ENCODE measurements at regions not wholly inside any gene's neighbourhood (a gene's known extent, or its start where the extent isn't known, plus 50 kb on each side); places are given as distances from the start of the nearest gene placed in this dataset.

GRCh38 chr7:17674943-17675608 is 265.2 kb downstream of the SNX13 start:
- no peak for FAIRE-seq
- 53 to 73% (median 62%) methylated on average over 5 of the region's 5 CpGs for WGBS, 3 donors
- Histone ChIP-seq H3K27me3 (ENCODE audit: control insufficient read depth in 3 of 3, insufficient read depth in 3 of 3, low read length in 3 of 3) (no peaks in the 10 kb centered on the region), H3K9me3 (ENCODE audit: control insufficient read depth in 2 of 2, insufficient read depth in 1 of 2, low read depth in 1 of 2, low read length in 1 of 2) (no peaks in the 10 kb centered on the region), H3K4me3 (ENCODE audit: low read depth in 1 of 3, low read length in 3 of 3) (no peak overlapping the region), H3K4me1 (ENCODE audit: control insufficient read depth in 3 of 3, insufficient read depth in 2 of 3, low read depth in 1 of 3, low read length in 2 of 3) (no peaks in the 10 kb centered on the region), H3K27ac (ENCODE audit: low read depth in 1 of 3, low read length in 2 of 3) (no peak overlapping the region), H3K36me3 (ENCODE audit: control insufficient read depth in 3 of 3, insufficient read depth in 2 of 3, low read depth in 1 of 3, low read length in 3 of 3) (no peaks in the 10 kb centered on the region)
- no peak for DNase-seq

- H3K9me3 ChIP-seq (ENCODE audit: control insufficient read depth in 2 of 2, insufficient read depth in 1 of 2, low read depth in 1 of 2, low read length in 1 of 2) = no peaks in the 10 kb centered on the region
- H3K27me3 ChIP-seq (ENCODE audit: control insufficient read depth in 3 of 3, insufficient read depth in 3 of 3, low read length in 3 of 3) = no peaks in the 10 kb centered on the region
- H3K4me1 ChIP-seq (ENCODE audit: control insufficient read depth in 3 of 3, insufficient read depth in 2 of 3, low read depth in 1 of 3, low read length in 2 of 3) = no peaks in the 10 kb centered on the region
- 73 to 85% (median 78%) methylated on average over 2 of the region's 2 CpGs for WGBS, 3 donors
- no peak for DNase-seq
- H3K36me3 ChIP-seq (ENCODE audit: control insufficient read depth in 3 of 3, insufficient read depth in 2 of 3, low read depth in 1 of 3, low read length in 3 of 3) = no peaks in the 10 kb centered on the region
- no peak for FAIRE-seq
- H3K27ac ChIP-seq (ENCODE audit: low read depth in 1 of 3, low read length in 2 of 3) = no peak overlapping the region
- H3K4me3 ChIP-seq (ENCODE audit: low read depth in 1 of 3, low read length in 3 of 3) = no peak overlapping the region
Observed at GRCh38 chr7:17677408-17677807, 262.9 kb downstream of the SNX13 start.

- no peak overlapping the region for H3K27ac ChIP-seq (ENCODE audit: low read depth in 1 of 3, low read length in 2 of 3)
- WGBS, 3 donors = 90 to 94% (median 93%) methylated on average over 2 of the region's 2 CpGs
- FAIRE-seq = no peak
Observed at GRCh38 chr7:17678896-17679295, 261.4 kb downstream of the SNX13 start.

GRCh38 chr7:17679458-17679857 is 260.8 kb downstream of the SNX13 start:
- no peak overlapping the region for H3K4me3 ChIP-seq (ENCODE audit: low read depth in 1 of 3, low read length in 3 of 3)
- H3K27ac ChIP-seq (ENCODE audit: low read depth in 1 of 3, low read length in 2 of 3) = no peak overlapping the region
- H3K4me1 ChIP-seq (ENCODE audit: control insufficient read depth in 3 of 3, insufficient read depth in 2 of 3, low read depth in 1 of 3, low read length in 2 of 3) = no peaks in the 10 kb centered on the region
- no peaks in the 10 kb centered on the region for H3K36me3 ChIP-seq (ENCODE audit: control insufficient read depth in 3 of 3, insufficient read depth in 2 of 3, low read depth in 1 of 3, low read length in 3 of 3)
- no peaks in the 10 kb centered on the region for H3K27me3 ChIP-seq (ENCODE audit: control insufficient read depth in 3 of 3, insufficient read depth in 3 of 3, low read length in 3 of 3)
- WGBS, 3 donors = 36 to 68% (median 58%) methylated on average over 4 of the region's 4 CpGs
- H3K9me3 ChIP-seq (ENCODE audit: control insufficient read depth in 2 of 2, insufficient read depth in 1 of 2, low read depth in 1 of 2, low read length in 1 of 2) = no peaks in the 10 kb centered on the region
- no peak for DNase-seq
- no peak for FAIRE-seq

More at GRCh38 chr7:17678896-17679295, 261.4 kb downstream of the SNX13 start:
- Histone ChIP-seq H3K36me3 (ENCODE audit: control insufficient read depth in 3 of 3, insufficient read depth in 2 of 3, low read depth in 1 of 3, low read length in 3 of 3) (no peaks in the 10 kb centered on the region), H3K9me3 (ENCODE audit: control insufficient read depth in 2 of 2, insufficient read depth in 1 of 2, low read depth in 1 of 2, low read length in 1 of 2) (no peaks in the 10 kb centered on the region), H3K4me1 (ENCODE audit: control insufficient read depth in 3 of 3, insufficient read depth in 2 of 3, low read depth in 1 of 3, low read length in 2 of 3) (no peaks in the 10 kb centered on the region), H3K4me3 (ENCODE audit: low read depth in 1 of 3, low read length in 3 of 3) (no peak overlapping the region), H3K27me3 (ENCODE audit: control insufficient read depth in 3 of 3, insufficient read depth in 3 of 3, low read length in 3 of 3) (no peaks in the 10 kb centered on the region)
- DNase-seq = no peak

- no peaks in the 10 kb centered on the region for H3K4me1 ChIP-seq (ENCODE audit: control insufficient read depth in 3 of 3, insufficient read depth in 2 of 3, low read depth in 1 of 3, low read length in 2 of 3)
- no peak overlapping the region for H3K4me3 ChIP-seq (ENCODE audit: low read depth in 1 of 3, low read length in 3 of 3)
- H3K9me3 ChIP-seq (ENCODE audit: control insufficient read depth in 2 of 2, insufficient read depth in 1 of 2, low read depth in 1 of 2, low read length in 1 of 2) = peaks cover 0 to 2% of the 10 kb centered on the region in 2 donors
- DNase-seq (no peak), FAIRE-seq (no peak)
- WGBS, 3 donors = 39 to 45% (median 43%) methylated on average over 6 of the region's 6 CpGs
- no peaks in the 10 kb centered on the region for H3K27me3 ChIP-seq (ENCODE audit: control insufficient read depth in 3 of 3, insufficient read depth in 3 of 3, low read length in 3 of 3)
- no peaks in the 10 kb centered on the region for H3K36me3 ChIP-seq (ENCODE audit: control insufficient read depth in 3 of 3, insufficient read depth in 2 of 3, low read depth in 1 of 3, low read length in 3 of 3)
- peak overlapping the region in 1 of 3 donors; percentile 66 for H3K27ac ChIP-seq (ENCODE audit: low read depth in 1 of 3, low read length in 2 of 3)
Observed at GRCh38 chr7:17680026-17680425, 260.3 kb downstream of the SNX13 start.

- 33 to 34% (median 33%) methylated on average over 5 of the region's 5 CpGs for WGBS, 3 donors
Observed at GRCh38 chr7:17680943-17681351, 259.3 kb downstream of the SNX13 start.

GRCh38 chr7:17681965-17682364 is 258.3 kb downstream of the SNX13 start:
- Histone ChIP-seq H3K27ac (ENCODE audit: low read depth in 1 of 3, low read length in 2 of 3) (no peak overlapping the region), H3K36me3 (ENCODE audit: control insufficient read depth in 3 of 3, insufficient read depth in 2 of 3, low read depth in 1 of 3, low read length in 3 of 3) (no peaks in the 10 kb centered on the region), H3K27me3 (ENCODE audit: control insufficient read depth in 3 of 3, insufficient read depth in 3 of 3, low read length in 3 of 3) (no peaks in the 10 kb centered on the region), H3K9me3 (ENCODE audit: control insufficient read depth in 2 of 2, insufficient read depth in 1 of 2, low read depth in 1 of 2, low read length in 1 of 2) (peaks cover 0 to 3% of the 10 kb centered on the region in 2 donors), H3K4me3 (ENCODE audit: low read depth in 1 of 3, low read length in 3 of 3) (no peak overlapping the region), H3K4me1 (ENCODE audit: control insufficient read depth in 3 of 3, insufficient read depth in 2 of 3, low read depth in 1 of 3, low read length in 2 of 3) (no peaks in the 10 kb centered on the region)
- no peak for DNase-seq
- 58 to 79% (median 66%) methylated on average over 4 of the region's 4 CpGs for WGBS, 3 donors
- no peak for FAIRE-seq

More at GRCh38 chr7:17680943-17681351, 259.3 kb downstream of the SNX13 start:
- H3K4me1 ChIP-seq (ENCODE audit: control insufficient read depth in 3 of 3, insufficient read depth in 2 of 3, low read depth in 1 of 3, low read length in 2 of 3) = no peaks in the 10 kb centered on the region
- no peaks in the 10 kb centered on the region for H3K36me3 ChIP-seq (ENCODE audit: control insufficient read depth in 3 of 3, insufficient read depth in 2 of 3, low read depth in 1 of 3, low read length in 3 of 3)
- peaks cover 0 to 3% of the 10 kb centered on the region in 2 donors for H3K9me3 ChIP-seq (ENCODE audit: control insufficient read depth in 2 of 2, insufficient read depth in 1 of 2, low read depth in 1 of 2, low read length in 1 of 2)
- DNase-seq = peak; percentile 28 to 46
- no peak for FAIRE-seq
- H3K27me3 ChIP-seq (ENCODE audit: control insufficient read depth in 3 of 3, insufficient read depth in 3 of 3, low read length in 3 of 3) = no peaks in the 10 kb centered on the region
- no peak overlapping the region for H3K27ac ChIP-seq (ENCODE audit: low read depth in 1 of 3, low read length in 2 of 3)
- H3K4me3 ChIP-seq (ENCODE audit: low read depth in 1 of 3, low read length in 3 of 3) = no peak overlapping the region

GRCh38 chr7:17682586-17682985 is 257.7 kb downstream of the SNX13 start:
- no peaks in the 10 kb centered on the region for H3K4me1 ChIP-seq (ENCODE audit: control insufficient read depth in 3 of 3, insufficient read depth in 2 of 3, low read depth in 1 of 3, low read length in 2 of 3)
- peaks cover 0 to 3% of the 10 kb centered on the region in 2 donors for H3K9me3 ChIP-seq (ENCODE audit: control insufficient read depth in 2 of 2, insufficient read depth in 1 of 2, low read depth in 1 of 2, low read length in 1 of 2)
- WGBS, 3 donors = 78 to 82% (median 78%) methylated on average over 3 of the region's 3 CpGs
- no peak for DNase-seq
- no peaks in the 10 kb centered on the region for H3K27me3 ChIP-seq (ENCODE audit: control insufficient read depth in 3 of 3, insufficient read depth in 3 of 3, low read length in 3 of 3)
- H3K36me3 ChIP-seq (ENCODE audit: control insufficient read depth in 3 of 3, insufficient read depth in 2 of 3, low read depth in 1 of 3, low read length in 3 of 3) = no peaks in the 10 kb centered on the region
- H3K27ac ChIP-seq (ENCODE audit: low read depth in 1 of 3, low read length in 2 of 3) = no peak overlapping the region
- no peak for FAIRE-seq
- no peak overlapping the region for H3K4me3 ChIP-seq (ENCODE audit: low read depth in 1 of 3, low read length in 3 of 3)

GRCh38 chr7:17685141-17685540 is 255.2 kb downstream of the SNX13 start:
- FAIRE-seq = no peak

More at GRCh38 chr7:17685141-17685540, 255.2 kb downstream of the SNX13 start:
- peak in 1 of 2 donors; percentile 89 for DNase-seq
- Histone ChIP-seq H3K4me3 (ENCODE audit: low read depth in 1 of 3, low read length in 3 of 3) (no peak overlapping the region), H3K27me3 (ENCODE audit: control insufficient read depth in 3 of 3, insufficient read depth in 3 of 3, low read length in 3 of 3) (no peaks in the 10 kb centered on the region), H3K36me3 (ENCODE audit: control insufficient read depth in 3 of 3, insufficient read depth in 2 of 3, low read depth in 1 of 3, low read length in 3 of 3) (no peaks in the 10 kb centered on the region), H3K9me3 (ENCODE audit: control insufficient read depth in 2 of 2, insufficient read depth in 1 of 2, low read depth in 1 of 2, low read length in 1 of 2) (peaks cover 0 to 7% of the 10 kb centered on the region in 2 donors), H3K27ac (ENCODE audit: low read depth in 1 of 3, low read length in 2 of 3) (no peak overlapping the region), H3K4me1 (ENCODE audit: control insufficient read depth in 3 of 3, insufficient read depth in 2 of 3, low read depth in 1 of 3, low read length in 2 of 3) (no peaks in the 10 kb centered on the region)
- 14 to 74% (median 49%) methylated on average over 5 of the region's 5 CpGs for WGBS, 3 donors
